A673 (cell line): ENCODE measurements at regions not wholly inside any gene's neighbourhood (a gene's known extent, or its start where the extent isn't known, plus 50 kb on each side); places are given as distances from the start of the nearest gene placed in this dataset.
"Not testable (repeated sequence)": the region's sequence is repeated elsewhere in the genome, so short reads cannot be mapped to it uniquely, and the experiment has no call there.

ENCODE experiments used
- BruUV-seq: library from RNA; stranded (reverse); fragments of 400-500 nt; replicated peaks from 2 replicates; lab custom pipeline; 2021; lab: Mats Ljungman, UMichigan
- CTCF ChIA-PET: fragments of 300-600 bp; sonication (Branson Sonifier 250); formaldehyde crosslinking; loops from one replicate; lab custom pipeline; 2022; ENCODE audit warnings: antibody characterized with exemption; lab: Charles Lee
- POLR2A ChIA-PET: fragments of 300-600 bp; sonication (Branson Sonifier 250); formaldehyde crosslinking; loops from one replicate; lab custom pipeline; 2022; ENCODE audit warnings: antibody characterized with exemption; ENCODE audit not compliant: low non-redundant PET; lab: Charles Lee
- DNase-seq: peaks from one replicate; pipeline ENCODE4 v3.0.0-alpha.2; 2015; ENCODE audit warnings: low spot score
- H3K27ac ChIP-seq: fragments of 200-600 bp; sonication (generic); 2 replicates; pipeline ENCODE4 v1.5.1; 2016; ENCODE audit warnings: mixed run types, low read depth, mild to moderate bottlenecking, mixed read lengths, antibody characterized with exemption, low read length; ENCODE audit not compliant: poor library complexity, severe bottlenecking
- H3K27me3 ChIP-seq: fragments of 200-600 bp; sonication (generic); replicated peaks from 2 replicates; pipeline ENCODE4 v1.6.1; 2017; ENCODE audit warnings: mixed run types, low read depth, mild to moderate bottlenecking, mixed read lengths, antibody characterized with exemption, low read length; ENCODE audit not compliant: insufficient read depth, poor library complexity
- H3K36me3 ChIP-seq: fragments of 200-600 bp; sonication (generic); 2 replicates; pipeline ENCODE4 v1.6.1; 2016; ENCODE audit warnings: mixed run types, mild to moderate bottlenecking, mixed read lengths, antibody characterized with exemption, low read length; ENCODE audit not compliant: insufficient read depth, poor library complexity, severe bottlenecking
- H3K4me1 ChIP-seq: fragments of 200-600 bp; sonication (generic); 2 replicates; pipeline ENCODE4 v1.6.1; 2017; ENCODE audit warnings: mixed run types, mild to moderate bottlenecking, mixed read lengths, antibody characterized with exemption, low read length; ENCODE audit not compliant: insufficient read depth, poor library complexity, severe bottlenecking
- H3K4me3 ChIP-seq: fragments of 200-600 bp; sonication (generic); 2 replicates; pipeline ENCODE4 v1.5.1; 2016; ENCODE audit warnings: low read depth, mixed run types, mild to moderate bottlenecking, mixed read lengths, low read length; ENCODE audit not compliant: poor library complexity, severe bottlenecking
- H3K9me3 ChIP-seq: fragments of 200-600 bp; sonication (generic); 2 replicates; pipeline ENCODE4 v1.6.1; 2016; ENCODE audit warnings: mixed run types, low read depth, mild to moderate bottlenecking, mixed read lengths, antibody characterized with exemption, low read length; ENCODE audit not compliant: poor library complexity, severe bottlenecking
- CTCF ChIP-seq: fragments of 300-800, 200-600 bp; sonication (generic); conservative IDR thresholded peaks from 2 replicates; pipeline ENCODE4 v1.5.1; 2017; ENCODE audit warnings: low read depth, mild to moderate bottlenecking, antibody characterized with exemption, low read length, moderate library complexity, mixed read lengths
- EZH2 ChIP-seq: fragments of 200-600 bp; sonication (generic); IDR thresholded peaks from 2 replicates; pipeline ENCODE4 v1.6.1; 2017; ENCODE audit warnings: borderline replicate concordance, low read depth, mild to moderate bottlenecking, mixed read lengths, antibody characterized with exemption, low read length; ENCODE audit not compliant: poor library complexity, severe bottlenecking
- intact Hi-C: fragments of 100-400 bp; cut with micrococcal nuclease; formaldehyde crosslinking; loops from one replicate; pipeline ENCODE4 v1.10.0; 2022; ENCODE audit not compliant: unreplicated experiment

- POLR2A ChIA-PET, H3K4me1 ChIP-seq, H3K27me3 ChIP-seq, CTCF ChIA-PET, H3K36me3 ChIP-seq, H3K9me3 ChIP-seq, BruUV-seq, H3K27ac ChIP-seq, intact Hi-C loops, H3K4me3 ChIP-seq: not testable (repeated sequence)
- peak; percentile 10 for DNase-seq
- 0 out of 2 replicates have a peak, but pooled peaks have one; percentile 11 for TF ChIP-seq CTCF
Measured at GRCh38 chr17:20794532-20794931, 215.0 kb downstream of the CDRT15L2 start.

- Histone ChIP-seq H3K27me3 (no peaks in the 10 kb centered on the region), H3K36me3 (no peaks in the 10 kb centered on the region), H3K27ac (no peak overlapping the region), H3K9me3 (no peaks in the 10 kb centered on the region), H3K4me1 (no peaks in the 10 kb centered on the region), H3K4me3 (no peak overlapping the region)
- intact Hi-C loops: no loop called here
- ChIA-PET CTCF (no interaction called here), POLR2A (no interaction called here)
- BruUV-seq: no TSS peak
- no peak for DNase-seq
- no peak for TF ChIP-seq CTCF
- TF ChIP-seq EZH2: no peak
Measured at GRCh38 chr17:20797292-20797691, 217.8 kb downstream of the CDRT15L2 start.

GRCh38 chr17:20800146-20800545 is 220.6 kb downstream of the CDRT15L2 start:
- Histone ChIP-seq H3K4me3 (no peak overlapping the region), H3K27ac (no peak overlapping the region), H3K36me3 (no peaks in the 10 kb centered on the region), H3K9me3 (no peaks in the 10 kb centered on the region), H3K4me1 (no peaks in the 10 kb centered on the region), H3K27me3 (no peaks in the 10 kb centered on the region)
- ChIA-PET POLR2A (no interaction called here), CTCF (interaction anchor here (0.6 to 1.3 kb wide), 3 partner anchors 17 to 193 kb away, joined by 3 to 8 read pairs (median 4); no protein-coding TSS in a partner anchor)
- intact Hi-C loops: loop anchor here (2.0 to 5.0 kb wide), 2 partner anchors 47 to 193 kb away; no protein-coding TSS in a partner anchor
- TF ChIP-seq CTCF (no peak), EZH2 (no peak)
- BruUV-seq: no TSS peak
- DNase-seq: no peak
